ENCODE measurements at regions not wholly inside any gene's neighbourhood (a gene's known extent, or its start where the extent isn't known, plus 50 kb on each side); places are given as distances from the start of the nearest gene placed in this dataset.

DNA sequence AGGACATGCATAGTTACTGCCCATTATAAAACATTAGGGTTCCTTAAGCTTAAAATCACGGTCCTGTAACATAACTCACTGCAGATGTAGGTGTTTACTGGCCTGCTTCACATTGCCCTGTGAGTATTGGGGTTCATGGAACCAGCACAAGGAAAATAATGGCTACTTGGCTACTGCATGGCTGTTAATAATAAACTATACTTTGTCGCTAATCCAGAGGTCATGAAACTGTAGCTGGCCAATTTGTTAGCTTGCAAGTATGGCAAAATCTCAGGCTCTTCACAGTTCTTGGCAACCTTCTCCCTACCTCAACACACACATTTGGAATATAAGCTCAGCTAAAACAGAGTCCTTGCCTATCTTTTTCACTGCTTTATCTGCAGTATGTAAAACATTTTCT lies 274.0 kb upstream of the NR5A2 start:
- H3K4me3 ChIP-seq (ENCODE audit: low read depth, low read length) = no peak overlapping the region
- DNase-seq (ENCODE audit: low read depth) = no peak

DNA sequence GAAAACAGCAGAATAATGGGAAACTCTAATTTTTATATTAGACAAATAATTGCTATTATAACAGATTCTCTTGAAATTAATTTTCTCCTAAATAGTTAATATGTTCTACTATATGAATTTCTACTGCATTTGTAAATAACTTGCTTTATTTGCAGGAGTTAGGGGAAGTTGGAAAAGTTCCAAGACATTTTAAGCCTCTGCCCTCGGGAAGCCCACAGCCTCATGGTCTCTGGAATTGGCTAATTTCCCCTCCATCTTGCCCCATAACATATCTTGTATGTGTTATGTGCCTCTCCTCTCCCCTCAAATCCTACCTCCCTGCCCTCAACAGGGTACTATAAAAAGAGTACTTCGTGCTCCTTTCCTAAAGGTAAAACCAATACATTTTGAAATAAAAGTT lies 271.4 kb upstream of the NR5A2 start:
- no peak overlapping the region for H3K4me3 ChIP-seq (ENCODE audit: low read depth, low read length)

DNA sequence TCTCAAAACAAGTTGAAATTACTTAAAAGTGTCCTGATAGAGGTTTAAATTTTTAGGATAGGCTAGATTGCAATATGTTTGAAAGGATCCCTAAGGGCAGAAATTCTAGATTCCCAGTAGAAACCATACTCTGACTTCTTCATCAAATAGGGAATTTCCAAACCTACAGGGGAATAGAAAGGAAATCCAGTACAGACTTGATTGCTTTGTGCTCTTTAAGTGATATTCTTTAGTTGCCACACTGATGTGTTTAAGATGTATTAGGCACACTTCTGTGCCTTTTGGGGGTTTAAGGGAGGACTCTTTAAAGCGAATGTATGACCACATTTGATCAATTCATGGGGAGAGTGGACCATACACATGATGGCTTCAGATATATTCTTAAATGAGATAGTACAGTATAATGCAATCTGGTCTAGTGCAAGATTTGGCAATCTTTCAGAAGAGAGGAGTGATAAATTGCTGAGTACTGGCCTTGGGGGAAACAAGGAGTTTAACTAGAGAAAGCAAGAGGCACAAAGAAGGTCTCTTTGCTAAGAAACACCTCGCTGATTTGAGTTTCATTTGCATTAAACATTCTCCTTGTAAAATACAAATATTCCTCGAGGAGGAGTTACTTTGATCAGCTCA lies 268.8 kb upstream of the NR5A2 start:
- no peak overlapping the region for H3K4me3 ChIP-seq (ENCODE audit: low read depth, low read length)
- DNase-seq (ENCODE audit: low read depth) = no peak

More for the DNA sequence above, 271.4 kb upstream of the NR5A2 start:
- no peak for DNase-seq (ENCODE audit: low read depth)

DNA sequence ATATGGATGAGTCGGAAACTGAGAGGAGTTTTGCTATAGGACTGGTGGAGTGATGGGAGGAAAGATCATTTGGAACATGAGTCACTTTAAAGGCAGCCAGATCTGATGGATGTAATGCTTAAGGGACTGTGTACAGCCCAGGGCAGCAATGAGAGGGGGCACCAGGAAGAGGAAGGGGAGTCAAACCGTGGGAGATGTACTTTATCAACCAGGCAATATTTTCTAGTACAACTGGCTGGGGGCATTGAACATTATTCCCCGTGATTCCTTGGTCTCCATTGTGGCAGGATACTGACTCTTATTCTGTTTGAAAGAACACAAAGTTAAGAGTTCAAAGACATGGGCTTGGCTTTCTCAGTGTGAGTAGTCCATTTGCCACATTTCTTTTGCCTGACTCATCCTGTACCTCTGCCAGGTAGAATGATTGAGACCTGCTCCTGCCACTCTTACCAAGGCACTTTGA lies 268.2 kb upstream of the NR5A2 start:
- H3K4me3 ChIP-seq (ENCODE audit: low read depth, low read length) = no peak overlapping the region
- peak; percentile 40 for DNase-seq (ENCODE audit: low read depth)

DNA sequence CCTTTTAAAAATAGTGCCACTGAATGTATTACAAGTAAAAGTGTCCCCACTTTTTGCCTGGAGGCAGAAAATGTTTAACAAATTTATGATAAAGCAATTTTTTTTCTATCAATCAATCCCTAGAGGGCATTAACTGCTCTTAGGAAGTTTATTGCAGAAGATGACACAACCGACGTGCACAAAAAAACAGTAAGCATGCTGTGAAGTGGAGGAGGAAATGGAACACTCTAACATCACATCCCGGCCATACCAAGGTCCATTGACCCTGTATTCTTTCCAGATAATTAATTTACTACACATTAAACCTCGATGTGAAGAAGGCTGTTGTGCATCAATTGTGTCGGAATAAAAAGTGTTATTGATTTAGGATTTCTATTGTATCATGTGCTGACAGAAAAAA lies 264.9 kb upstream of the NR5A2 start:
- H3K4me3 ChIP-seq (ENCODE audit: low read depth, low read length) = no peak overlapping the region
- DNase-seq (ENCODE audit: low read depth) = no peak

DNA sequence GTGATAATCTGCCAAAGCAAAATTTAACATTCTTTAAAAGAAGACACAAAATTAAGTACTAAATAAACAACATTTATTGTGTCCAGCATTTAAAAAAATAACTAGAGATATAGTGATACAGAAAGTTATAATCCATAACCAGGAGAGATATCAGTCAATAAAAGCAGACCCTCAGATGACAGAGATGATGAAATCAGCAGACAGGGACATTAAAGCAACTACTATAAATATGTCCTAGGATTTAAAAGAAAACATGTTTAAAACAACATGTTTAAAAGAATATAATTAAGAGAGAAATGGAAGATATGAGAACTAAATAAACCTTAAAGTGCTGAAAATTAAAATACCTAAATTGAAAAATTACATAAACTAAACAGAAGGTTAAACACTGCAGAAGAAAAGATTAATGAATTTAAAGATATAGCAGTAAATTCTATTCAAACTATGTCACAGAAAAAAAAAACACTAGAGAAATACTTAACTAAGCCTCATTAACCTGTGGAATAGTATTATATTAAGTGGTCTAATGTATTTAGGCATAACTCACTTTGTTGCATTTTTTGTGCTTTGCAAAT lies 261.2 kb upstream of the NR5A2 start:
- DNase-seq (ENCODE audit: low read depth) = no peak
- no peak overlapping the region for H3K4me3 ChIP-seq (ENCODE audit: low read depth, low read length)

DNA sequence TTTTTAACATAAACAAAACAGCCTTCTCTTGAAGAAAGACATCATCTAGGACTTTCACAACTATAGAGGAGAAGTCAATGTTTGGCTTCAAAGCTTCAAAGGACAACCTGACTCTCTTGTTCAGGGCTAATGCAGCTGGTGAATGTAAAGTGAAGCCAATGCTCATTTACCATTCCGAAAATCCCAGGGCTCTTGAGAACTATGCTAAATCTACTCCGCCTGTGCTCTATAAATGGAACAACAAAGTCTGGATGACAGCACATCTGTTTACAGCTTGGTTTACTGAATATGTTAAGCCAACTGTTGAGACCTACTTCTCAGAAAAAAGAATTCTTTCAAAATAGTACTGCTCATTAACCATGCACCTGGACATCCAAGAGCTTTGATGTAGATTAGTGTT lies 259.8 kb upstream of the NR5A2 start:
- no peak overlapping the region for H3K4me3 ChIP-seq (ENCODE audit: low read depth, low read length)
- DNase-seq (ENCODE audit: low read depth) = no peak

DNA sequence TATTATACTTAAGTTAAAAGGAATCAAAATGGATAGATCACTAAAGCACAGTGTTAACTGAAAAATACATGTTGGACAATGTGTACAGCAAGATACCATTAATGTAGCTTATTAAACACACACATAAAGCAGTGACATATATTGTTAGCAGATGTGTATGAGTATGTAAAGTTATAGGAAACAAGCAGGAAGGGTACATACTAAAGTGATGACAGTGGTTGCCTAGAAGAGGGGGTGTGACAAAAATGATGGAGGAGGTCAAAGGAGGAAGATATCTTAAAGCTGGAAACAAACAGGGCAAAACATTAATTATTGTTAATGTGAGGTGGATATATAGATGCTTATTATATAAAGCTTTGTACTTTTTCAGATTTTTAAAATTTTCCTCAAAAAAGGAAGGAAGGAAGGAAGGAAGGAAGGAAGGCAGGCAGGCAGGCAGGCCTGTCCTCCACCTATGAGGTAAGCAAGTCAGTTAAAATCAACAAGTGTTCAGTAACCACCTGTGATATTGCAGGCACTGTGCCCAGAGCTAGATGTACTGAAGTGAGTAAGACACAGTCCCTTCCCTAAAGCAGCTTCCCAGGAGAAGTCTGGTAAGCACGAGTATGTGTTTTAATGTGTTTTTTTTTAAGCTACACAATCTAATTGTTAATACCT lies 252.9 kb upstream of the NR5A2 start:
- no peak overlapping the region for H3K4me3 ChIP-seq (ENCODE audit: low read depth, low read length)
- peak; percentile 36 for DNase-seq (ENCODE audit: low read depth)

DNA sequence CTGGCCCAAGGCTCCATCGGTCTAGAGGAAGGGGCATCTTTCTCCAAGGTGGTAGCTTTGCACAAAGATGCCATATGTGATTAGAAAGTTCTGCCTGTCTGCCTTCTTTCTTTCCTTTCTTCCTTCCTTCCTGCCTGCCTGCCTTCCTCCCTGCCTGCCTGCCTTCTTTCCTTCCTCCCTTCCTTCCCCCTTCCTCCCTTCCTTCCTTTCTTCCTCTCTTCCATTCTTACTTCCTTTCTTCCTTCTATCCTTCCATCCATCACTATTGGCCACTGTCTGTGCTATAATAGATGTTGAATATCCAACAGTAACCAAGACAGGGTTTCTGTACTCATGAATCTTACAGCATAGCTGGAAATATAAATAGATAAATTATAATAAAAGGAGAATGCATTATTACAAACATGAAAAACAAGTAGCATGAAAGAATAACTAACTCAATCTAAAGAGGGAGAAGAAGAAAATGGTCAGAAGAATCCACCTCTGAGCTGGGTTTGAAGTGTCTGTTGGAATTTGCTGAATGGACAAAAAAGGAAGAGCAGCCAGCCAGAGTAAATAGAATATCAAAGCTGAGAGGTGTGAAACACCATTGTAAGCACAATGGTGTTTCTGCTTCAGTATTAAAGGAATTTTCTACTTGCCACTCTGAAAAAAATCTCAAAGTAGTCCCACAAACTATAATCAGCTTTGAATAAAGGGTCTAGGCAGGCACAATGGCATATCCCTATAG lies 250.6 kb upstream of the NR5A2 start:
- no peak for DNase-seq (ENCODE audit: low read depth)
- no peak overlapping the region for H3K4me3 ChIP-seq (ENCODE audit: low read depth, low read length)

DNA sequence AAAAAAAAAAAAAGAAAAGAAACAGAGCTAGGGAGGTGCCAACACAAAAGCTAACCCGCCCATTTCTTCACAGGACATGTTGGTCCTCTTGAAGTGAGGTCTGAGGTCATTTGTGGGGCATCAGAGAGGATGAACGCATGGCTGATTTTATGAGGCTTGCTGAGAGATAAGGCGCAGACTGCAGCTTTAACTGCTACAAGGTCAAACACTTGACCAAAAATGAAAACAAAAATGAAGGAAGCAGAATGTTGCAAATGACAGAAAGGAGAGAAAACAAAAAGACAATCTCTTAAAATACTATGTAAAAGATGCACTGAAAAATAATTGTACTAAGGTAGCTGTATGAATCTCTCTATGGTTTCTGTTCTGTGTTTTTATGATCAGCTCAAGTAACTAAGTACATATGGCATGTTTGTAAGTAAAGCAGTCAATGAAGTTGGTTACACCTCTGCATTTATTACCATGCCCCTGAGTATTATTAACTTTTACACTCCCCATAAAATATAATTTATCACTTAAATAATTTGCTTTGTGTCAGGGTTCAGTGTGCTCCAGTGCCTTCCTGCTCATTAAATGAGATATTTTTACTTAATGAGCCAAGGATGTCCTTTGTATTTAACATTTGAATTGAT lies 249.1 kb upstream of the NR5A2 start:
- no peak overlapping the region for H3K4me3 ChIP-seq (ENCODE audit: low read depth, low read length)
- no peak for DNase-seq (ENCODE audit: low read depth)

DNA sequence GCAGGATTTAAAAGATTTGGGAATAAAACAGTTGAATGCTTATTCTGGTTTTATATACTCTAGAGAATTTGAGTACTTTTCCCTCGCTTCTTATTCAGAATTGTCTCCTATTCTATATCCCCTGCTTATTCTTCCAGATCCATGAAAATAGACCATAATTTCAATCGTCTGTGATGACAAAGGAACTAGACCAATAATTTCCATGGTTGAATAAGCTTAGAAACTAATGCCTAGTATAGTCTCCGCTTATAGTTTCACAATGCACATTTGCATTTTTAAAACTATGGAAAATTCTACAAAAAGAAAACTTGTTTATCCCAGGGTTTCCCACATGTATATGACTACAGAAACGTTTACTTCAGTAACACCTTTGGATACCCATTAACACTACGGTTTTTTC lies 247.4 kb upstream of the NR5A2 start:
- H3K4me3 ChIP-seq (ENCODE audit: low read depth, low read length) = no peak overlapping the region
- no peak for DNase-seq (ENCODE audit: low read depth)

DNA sequence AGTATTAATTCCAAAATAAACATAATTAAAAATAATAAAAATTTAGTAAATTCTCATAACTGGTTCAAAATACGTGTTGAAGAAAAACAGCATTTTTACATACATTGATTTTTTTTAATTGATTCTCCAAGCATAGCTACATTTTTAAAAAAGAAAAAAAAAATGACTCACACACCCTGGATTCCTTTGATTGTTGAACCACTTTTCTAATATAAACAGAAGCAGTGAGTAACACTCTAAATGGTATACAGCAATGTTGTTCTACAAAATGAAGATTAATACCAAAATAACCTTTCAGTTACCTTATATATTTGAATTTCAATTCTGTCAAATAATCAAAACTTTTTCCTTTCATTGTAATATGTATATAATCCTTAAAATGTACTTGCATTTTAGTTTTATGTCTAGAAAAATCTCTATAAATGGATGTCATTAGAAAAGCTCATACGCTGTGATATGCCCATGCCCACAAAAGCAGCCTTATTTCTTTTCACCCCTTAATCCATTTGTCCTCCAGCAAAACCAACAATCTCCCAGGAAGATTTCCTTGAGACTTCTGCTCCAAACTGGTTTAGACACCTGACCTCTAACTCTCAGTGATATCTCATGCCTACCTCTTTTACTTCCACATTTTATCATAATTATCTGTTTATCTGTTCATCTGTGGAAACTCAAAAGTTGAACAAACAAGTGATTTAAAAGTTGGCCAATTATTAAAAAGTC lies 246.4 kb upstream of the NR5A2 start:
- no peak for DNase-seq (ENCODE audit: low read depth)
- no peak overlapping the region for H3K4me3 ChIP-seq (ENCODE audit: low read depth, low read length)

DNA sequence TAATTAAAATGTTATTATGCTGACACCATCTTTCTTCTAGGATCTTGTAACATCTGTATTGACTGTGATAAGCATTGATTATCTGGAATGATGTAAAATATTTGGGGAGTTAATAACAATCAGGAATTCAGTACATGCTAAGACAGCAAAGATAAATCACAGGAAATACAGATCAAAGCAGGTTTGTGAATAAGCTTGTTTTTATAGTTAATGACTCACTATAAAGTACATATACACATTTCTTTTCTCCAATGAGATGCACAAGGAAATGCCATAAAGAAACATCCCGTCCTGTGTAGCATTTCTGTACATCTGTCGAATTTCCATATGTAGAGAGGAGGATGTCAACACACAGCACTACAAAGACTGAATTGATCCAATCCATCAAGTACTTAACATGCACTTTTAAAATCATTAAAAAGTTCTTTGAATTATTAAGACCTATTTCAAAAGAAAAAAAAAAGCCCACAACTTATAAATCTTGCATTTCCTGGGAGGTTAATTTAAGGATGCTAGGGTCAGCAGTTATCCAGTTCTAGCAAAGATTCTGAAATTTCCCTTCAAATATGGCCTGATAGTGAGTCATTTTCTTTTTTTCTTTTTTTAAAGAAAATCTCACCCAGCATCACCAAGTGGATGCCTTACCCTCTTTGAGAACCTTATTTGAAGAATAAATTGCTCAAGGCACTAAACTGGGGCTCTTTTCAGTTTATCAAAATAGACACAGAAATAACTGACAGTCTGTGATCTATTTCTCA lies 243.2 kb upstream of the NR5A2 start:
- DNase-seq (ENCODE audit: low read depth) = no peak
- H3K4me3 ChIP-seq (ENCODE audit: low read depth, low read length) = no peak overlapping the region

DNA sequence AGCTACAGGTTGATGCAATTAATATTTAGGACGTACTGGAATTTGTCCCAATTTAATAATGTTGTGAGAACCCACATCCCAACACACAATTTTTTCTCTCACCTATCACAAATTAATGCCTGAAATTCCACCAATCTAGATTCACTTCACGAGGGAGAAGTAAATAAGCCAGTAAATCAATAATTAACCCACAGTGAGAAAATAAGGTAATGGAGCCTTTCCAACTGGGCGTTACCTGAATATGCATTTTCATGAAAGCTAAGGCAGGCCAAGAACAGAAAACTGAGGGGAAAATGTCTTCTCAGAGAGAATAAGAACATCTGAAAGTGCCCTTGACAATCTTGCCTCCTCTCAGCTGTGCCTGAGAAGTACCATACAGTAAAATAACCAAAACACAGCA lies 240.8 kb upstream of the NR5A2 start:
- no peak overlapping the region for H3K4me3 ChIP-seq (ENCODE audit: low read depth, low read length)
- DNase-seq (ENCODE audit: low read depth) = no peak

DNA sequence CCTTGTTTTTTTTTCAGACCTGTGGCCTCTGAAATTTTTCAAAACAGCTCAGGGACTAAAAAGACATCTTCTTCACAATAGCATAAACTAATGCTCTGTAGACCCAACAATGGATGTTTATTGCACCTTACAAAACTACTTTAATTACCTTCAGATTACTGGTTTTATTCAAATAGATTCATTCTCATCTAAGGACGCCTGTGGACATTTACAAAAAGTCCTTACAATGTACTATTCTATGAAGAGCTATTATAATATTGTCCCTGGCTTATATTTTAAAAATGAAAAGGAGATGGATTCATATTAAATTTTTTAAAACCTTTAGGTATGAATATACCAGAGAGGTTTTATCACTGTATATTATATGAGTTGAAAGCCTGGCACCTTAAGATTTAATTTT lies 238.4 kb upstream of the NR5A2 start:
- DNase-seq (ENCODE audit: low read depth) = no peak
- no peak overlapping the region for H3K4me3 ChIP-seq (ENCODE audit: low read depth, low read length)

DNA sequence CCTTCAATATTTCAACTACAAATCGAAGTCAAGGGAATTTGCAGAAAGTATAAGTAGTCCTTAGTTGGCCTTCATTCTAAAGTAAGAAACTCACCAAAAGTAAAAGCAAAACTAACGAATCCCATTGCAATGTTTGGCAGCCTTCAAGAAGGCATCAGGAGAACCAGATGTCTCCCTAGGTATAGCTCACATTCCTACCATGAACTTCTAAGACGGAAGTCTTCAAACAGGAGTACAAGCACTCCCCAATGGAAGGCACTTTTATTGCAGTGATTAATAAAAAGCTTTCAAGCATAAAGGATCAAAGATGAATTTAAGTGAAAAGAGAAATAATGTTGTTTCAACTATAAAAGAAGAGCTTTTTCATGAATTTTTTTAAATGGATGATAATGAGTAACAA lies 236.0 kb upstream of the NR5A2 start:
- no peak for DNase-seq (ENCODE audit: low read depth)
- no peak overlapping the region for H3K4me3 ChIP-seq (ENCODE audit: low read depth, low read length)

DNA sequence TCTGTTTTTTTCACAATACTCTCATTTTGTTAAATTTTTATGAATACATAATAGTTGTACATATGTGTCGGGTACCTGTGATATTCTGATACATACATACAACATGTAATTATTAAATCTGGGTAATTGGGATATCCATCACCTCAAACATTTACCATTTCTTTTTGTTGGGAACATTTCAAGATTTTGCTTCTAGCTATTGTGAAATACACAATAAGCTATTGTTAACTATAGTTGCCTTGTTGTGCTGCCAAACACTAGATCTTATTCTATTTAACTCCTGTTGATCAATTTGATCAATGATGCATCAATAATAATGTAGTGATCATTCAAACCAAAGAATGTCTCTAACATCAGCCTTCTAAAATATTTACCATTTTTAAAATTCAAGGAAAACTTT lies 234.6 kb upstream of the NR5A2 start:
- DNase-seq (ENCODE audit: low read depth) = no peak
- H3K4me3 ChIP-seq (ENCODE audit: low read depth, low read length) = no peak overlapping the region

DNA sequence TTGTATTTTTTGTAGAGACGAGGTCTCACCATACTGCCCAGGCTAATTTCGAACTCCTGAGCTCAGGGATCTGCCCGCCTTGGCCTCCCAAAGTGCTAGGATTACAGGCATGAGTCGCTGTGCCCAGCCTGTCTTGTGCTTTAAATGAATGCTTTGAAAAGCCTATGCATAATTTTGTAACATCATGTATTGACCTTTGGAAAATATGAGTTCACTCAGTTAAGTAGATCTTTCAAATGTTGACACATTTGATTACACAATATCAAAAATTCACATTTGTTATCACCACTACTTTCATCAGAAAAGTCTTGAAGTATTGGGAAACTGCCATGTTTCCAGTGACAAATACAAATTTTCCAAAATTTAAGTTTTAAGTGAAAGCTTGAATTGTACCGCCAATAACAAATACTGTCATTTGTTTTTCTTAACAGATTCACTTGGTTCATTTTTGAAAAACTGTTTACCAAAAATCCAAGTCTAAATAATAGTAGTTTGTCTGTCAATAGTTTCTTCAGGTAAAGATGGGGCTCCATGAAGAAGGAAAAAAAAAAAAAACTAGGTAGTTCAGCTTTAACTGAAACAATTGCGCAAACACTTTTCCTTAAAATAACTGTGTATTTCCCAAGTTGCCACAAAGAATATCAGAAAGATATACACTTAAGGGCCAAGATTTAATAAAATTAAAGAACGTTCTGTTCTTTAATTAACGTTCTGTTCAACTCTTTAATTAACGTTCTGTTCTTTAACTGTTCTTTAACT lies 233.2 kb upstream of the NR5A2 start:
- H3K4me3 ChIP-seq (ENCODE audit: low read depth, low read length) = no peak overlapping the region
- no peak for DNase-seq (ENCODE audit: low read depth)
